ENCODE measurements at regions not wholly inside any gene's neighbourhood (a gene's known extent, or its start where the extent isn't known, plus 50 kb on each side); places are given as distances from the start of the nearest gene placed in this dataset.

- no peak for TF ChIP-seq POLR2A (IDR thresholded peaks at IDR 0.05)
- no peak for TF ChIP-seq CTCF (IDR thresholded peaks at IDR 0.05 in 4 of 5, conservative IDR thresholded peaks at IDR 0.05 in 1 of 5)
Observed at GRCh38 chr2:15681089-15681885, 89.6 kb downstream of the DDX1 start.
